ENCODE measurements at regions not wholly inside any gene's neighbourhood (a gene's known extent, or its start where the extent isn't known, plus 50 kb on each side); places are given as distances from the start of the nearest gene placed in this dataset.

- DNase-seq, result peak in 1 of 3 donors; percentile 47
Observed at GRCh38 chr12:116650585-116651087, 87.2 kb downstream of the SPRING1 start.

GRCh38 chr12:116650062-116650461, 87.8 kb downstream of the SPRING1 start:
- no peak for DNase-seq

- peak in 2 of 3 donors; percentile 26 to 38 for DNase-seq
Observed at GRCh38 chr12:116647813-116648212, 88.6 kb downstream of the MAP1LC3B2 start.

GRCh38 chr12:116646901-116647300, 87.7 kb downstream of the MAP1LC3B2 start:
- DNase-seq, result no peak

- no peak for DNase-seq
Observed at GRCh38 chr12:116644806-116645205, 85.6 kb downstream of the MAP1LC3B2 start.

- DNase-seq, result peak in 1 of 3 donors; percentile 22
Observed at GRCh38 chr12:116642683-116643082, 83.5 kb downstream of the MAP1LC3B2 start.

GRCh38 chr12:116642106-116642505, 82.9 kb downstream of the MAP1LC3B2 start:
- DNase-seq, result peak; percentile 30 to 51 (median 51)

- no peak for DNase-seq
Observed at GRCh38 chr12:116640281-116640680, 81.1 kb downstream of the MAP1LC3B2 start.

- DNase-seq, result no peak
Observed at GRCh38 chr12:116639765-116640164, 80.6 kb downstream of the MAP1LC3B2 start.

GRCh38 chr12:116638376-116638775, 79.2 kb downstream of the MAP1LC3B2 start:
- no peak for DNase-seq

- DNase-seq, result peak; percentile 81 to 97 (median 94)
Observed at GRCh38 chr12:116637589-116638150, 78.5 kb downstream of the MAP1LC3B2 start.

GRCh38 chr12:116636608-116637519, 77.7 kb downstream of the MAP1LC3B2 start:
- no peak for DNase-seq

- peak; percentile 63 to 81 (median 70) for DNase-seq
Observed at GRCh38 chr12:116635487-116635886, 76.3 kb downstream of the MAP1LC3B2 start.

- DNase-seq, result no peak
Observed at GRCh38 chr12:116633476-116633875, 74.3 kb downstream of the MAP1LC3B2 start.

- no peak for DNase-seq
Observed at GRCh38 chr12:116631619-116632018, 72.4 kb downstream of the MAP1LC3B2 start.

GRCh38 chr12:116630762-116631161, 71.6 kb downstream of the MAP1LC3B2 start:
- no peak for DNase-seq

- no peak for DNase-seq
Observed at GRCh38 chr12:116629480-116629879, 70.3 kb downstream of the MAP1LC3B2 start.

- no peak for DNase-seq
Observed at GRCh38 chr12:116628989-116629388, 69.8 kb downstream of the MAP1LC3B2 start.

- DNase-seq, result no peak
Observed at GRCh38 chr12:116628450-116628793, 69.2 kb downstream of the MAP1LC3B2 start.

Measured in suppressor macrophage treated with lipopolysaccharide for 1 hour (primary cell).